GM23248 (cell line): ENCODE measurements at regions not wholly inside any gene's neighbourhood (a gene's known extent, or its start where the extent isn't known, plus 50 kb on each side); places are given as distances from the start of the nearest gene placed in this dataset.

Experiments used
- DNase-seq: peaks from one replicate; pipeline ENCODE4 v3.0.0-alpha.2; 2015
- H2AFZ ChIP-seq: fragments of 200-600 bp; sonication (generic); 2 replicates; pipeline ENCODE4 v1.6.1; 2016; ENCODE audit warnings: antibody characterized with exemption
- H3F3A ChIP-seq: fragments of 200-600 bp; sonication (generic); 2 replicates; pipeline ENCODE4 v1.6.1; 2016; ENCODE audit warnings: mild to moderate bottlenecking, antibody characterized with exemption, mixed run types; ENCODE audit not compliant: insufficient read depth
- H3K27ac ChIP-seq: fragments of 200-600 bp; sonication (generic); 2 replicates; pipeline ENCODE4 v1.5.1; 2016; ENCODE audit warnings: mild to moderate bottlenecking
- H3K27me3 ChIP-seq: fragments of 200-600 bp; sonication (generic); replicated peaks from 2 replicates; pipeline ENCODE4 v1.6.1; 2016; ENCODE audit warnings: mild to moderate bottlenecking; ENCODE audit not compliant: insufficient read depth
- H3K36me3 ChIP-seq: fragments of 200-600 bp; sonication (generic); 2 replicates; pipeline ENCODE4 v1.6.1; 2016; ENCODE audit warnings: low read depth, mild to moderate bottlenecking
- H3K4me1 ChIP-seq: fragments of 200-600 bp; sonication (generic); 2 replicates; pipeline ENCODE4 v1.6.1; 2016; ENCODE audit warnings: mild to moderate bottlenecking; ENCODE audit not compliant: insufficient read depth
- H3K4me2 ChIP-seq: fragments of 200-600 bp; sonication (generic); one replicate; pipeline ENCODE4 v1.6.1; 2016; ENCODE audit warnings: mild to moderate bottlenecking; ENCODE audit not compliant: unreplicated experiment
- H3K4me3 ChIP-seq: fragments of 200-600 bp; sonication (generic); 2 replicates; pipeline ENCODE4 v1.5.1; 2016; ENCODE audit warnings: mild to moderate bottlenecking
- H3K79me2 ChIP-seq: fragments of 200-600 bp; sonication (generic); 2 replicates; pipeline ENCODE4 v1.6.1; 2016; ENCODE audit warnings: mild to moderate bottlenecking; ENCODE audit not compliant: insufficient read depth
- H3K9ac ChIP-seq: fragments of 200-600 bp; sonication (generic); 2 replicates; pipeline ENCODE4 v1.6.1; 2016; ENCODE audit warnings: mild to moderate bottlenecking
- H3K9me2 ChIP-seq: fragments of 200-600 bp; sonication (generic); 2 replicates; pipeline ENCODE4 v1.6.1; 2016; ENCODE audit warnings: mixed run types, mild to moderate bottlenecking, moderate library complexity; ENCODE audit not compliant: insufficient read depth
- H3K9me3 ChIP-seq: fragments of 200-600 bp; sonication (generic); one replicate; pipeline ENCODE4 v1.6.1; 2017; ENCODE audit warnings: low read depth
- H4K20me1 ChIP-seq: fragments of 200-600 bp; sonication (generic); 2 replicates; pipeline ENCODE4 v1.6.0; 2016; ENCODE audit not compliant: insufficient read depth
- EZH2 ChIP-seq: fragments of 200-600 bp; sonication (generic); IDR thresholded peaks from 2 replicates; pipeline ENCODE4 v1.6.1; 2018; ENCODE audit warnings: antibody characterized with exemption, mild to moderate bottlenecking; ENCODE audit not compliant: insufficient read depth, poor library complexity, severe bottlenecking
- EZH2phosphoT487 ChIP-seq: fragments of 200-600 bp; sonication (generic); IDR thresholded peaks from 2 replicates; pipeline ENCODE4 v1.6.1; 2018; ENCODE audit warnings: antibody characterized with exemption, moderate library complexity, mild to moderate bottlenecking, low read depth; ENCODE audit not compliant: insufficient read depth
- WGBS, 2 experiments: methylation state at CpG; one replicate each; pipeline ENCODE4 v1.1.6; 2015 to 2017; ENCODE audit warnings: low lambda C conversion rate in 2 of 2, low coverage in 1 of 2; ENCODE audit errors: missing lambda C conversion rate in 2 of 2; 5-methylcytosine and 5-hydroxymethylcytosine counted together
- in situ Hi-C: fragments of 300-500 bp; cut with MboI; formaldehyde crosslinking; loops from 2 replicates; pipeline ENCODE4 v1.15.0; 2020

DNA sequence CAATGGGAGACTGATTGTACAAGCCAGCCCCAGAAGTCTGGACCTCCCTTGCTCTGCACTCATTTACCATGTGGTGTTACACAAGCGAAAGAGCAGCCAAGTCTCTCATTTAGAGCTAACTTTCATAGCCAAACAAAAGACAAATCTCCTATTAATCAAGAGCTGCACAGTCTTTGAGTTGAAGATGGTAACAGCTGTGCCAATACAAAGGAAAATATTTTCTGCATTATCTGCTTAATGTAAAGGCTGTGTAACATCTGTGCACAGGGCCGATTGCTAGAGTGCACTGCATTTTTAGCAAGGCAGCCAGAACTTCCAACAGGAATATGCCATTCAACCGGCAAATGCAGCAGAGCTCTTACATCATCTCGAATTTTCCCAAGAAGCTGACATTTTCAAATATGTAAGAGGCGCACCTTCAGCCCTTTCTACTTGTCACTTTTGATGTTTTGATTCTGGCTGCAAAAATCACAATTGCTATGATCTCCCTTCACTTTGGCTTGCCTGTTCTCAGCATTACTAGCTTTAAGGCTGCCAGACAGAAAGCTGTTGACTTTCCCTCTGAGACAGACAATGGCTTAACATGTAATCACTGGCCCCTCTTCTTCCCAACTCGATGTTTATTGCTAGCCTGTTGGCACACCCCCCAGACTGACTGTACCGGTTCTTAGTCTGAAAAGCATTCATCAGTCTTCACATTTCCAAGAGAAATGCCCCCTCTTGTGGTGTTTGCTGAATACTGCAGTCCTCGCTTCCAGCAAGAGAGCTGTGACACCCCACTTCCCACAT lies 96.9 kb upstream of the TANK start:
- no peaks in the 10 kb centered on the region for H3K36me3 ChIP-seq
- H2AFZ ChIP-seq = peak overlapping the region; percentile 17
- 0 out of 2 replicates have a peak overlapping the region, but pooled peaks have one; percentile 4 for H3K9ac ChIP-seq
- no peaks in the 10 kb centered on the region for H4K20me1 ChIP-seq
- H3F3A ChIP-seq = no peaks in the 10 kb centered on the region
- in situ Hi-C loops = no loop called here
- H3K9me3 ChIP-seq = no peaks in the 10 kb centered on the region
- peaks cover 8% of the 10 kb centered on the region for H3K4me1 ChIP-seq
- WGBS, 2 experiments = 5 to 9% methylated on average over 8 of the region's 8 CpGs
- no peaks in the 10 kb centered on the region for H3K27me3 ChIP-seq
- no peak for TF ChIP-seq EZH2phosphoT487
- TF ChIP-seq EZH2 = no peak
- no peak overlapping the region for H3K27ac ChIP-seq
- peak; percentile 90 for DNase-seq
- H3K4me2 ChIP-seq = peak overlapping the region; percentile 64
- peak overlapping the region; percentile 19; the same call in 1 of the 2 replicates for H3K4me3 ChIP-seq
- H3K9me2 ChIP-seq = no peaks in the 10 kb centered on the region
- H3K79me2 ChIP-seq = no peaks in the 10 kb centered on the region

DNA sequence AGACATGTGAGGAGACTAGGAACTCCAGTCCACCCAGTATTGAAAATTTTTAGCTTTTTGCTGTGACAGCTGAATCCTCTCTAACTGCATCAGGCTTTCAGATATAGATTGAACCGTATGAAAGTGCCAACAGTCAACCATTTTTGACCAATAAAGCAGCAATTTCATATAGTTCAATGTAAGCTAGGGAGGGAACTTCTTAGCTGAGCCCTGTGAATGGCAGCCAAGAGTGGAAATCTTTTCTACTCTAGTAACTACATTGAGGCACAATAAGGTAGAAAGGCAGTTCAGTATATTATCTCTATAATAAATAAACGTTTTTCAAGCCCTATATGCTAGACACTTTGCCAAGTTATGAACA lies 96.3 kb upstream of the TANK start:
- no peak overlapping the region for H3K4me2 ChIP-seq
- TF ChIP-seq EZH2 (no peak), EZH2phosphoT487 (no peak)
- no peak overlapping the region for H3K4me3 ChIP-seq
- H3K9ac ChIP-seq = no peak overlapping the region
- no peaks in the 10 kb centered on the region for H3K36me3 ChIP-seq
- no peaks in the 10 kb centered on the region for H3K27me3 ChIP-seq
- H3K79me2 ChIP-seq = no peaks in the 10 kb centered on the region
- in situ Hi-C loops = no loop called here
- WGBS, 2 experiments = 1 to 3% methylated on average over 2 of the region's 2 CpGs
- H3K9me2 ChIP-seq = no peaks in the 10 kb centered on the region
- no peaks in the 10 kb centered on the region for H4K20me1 ChIP-seq
- H3K27ac ChIP-seq = no peak overlapping the region
- peaks cover 8% of the 10 kb centered on the region for H3K4me1 ChIP-seq
- peak overlapping the region; percentile 17 for H2AFZ ChIP-seq
- DNase-seq = no peak
- H3K9me3 ChIP-seq = no peaks in the 10 kb centered on the region
- no peaks in the 10 kb centered on the region for H3F3A ChIP-seq

DNA sequence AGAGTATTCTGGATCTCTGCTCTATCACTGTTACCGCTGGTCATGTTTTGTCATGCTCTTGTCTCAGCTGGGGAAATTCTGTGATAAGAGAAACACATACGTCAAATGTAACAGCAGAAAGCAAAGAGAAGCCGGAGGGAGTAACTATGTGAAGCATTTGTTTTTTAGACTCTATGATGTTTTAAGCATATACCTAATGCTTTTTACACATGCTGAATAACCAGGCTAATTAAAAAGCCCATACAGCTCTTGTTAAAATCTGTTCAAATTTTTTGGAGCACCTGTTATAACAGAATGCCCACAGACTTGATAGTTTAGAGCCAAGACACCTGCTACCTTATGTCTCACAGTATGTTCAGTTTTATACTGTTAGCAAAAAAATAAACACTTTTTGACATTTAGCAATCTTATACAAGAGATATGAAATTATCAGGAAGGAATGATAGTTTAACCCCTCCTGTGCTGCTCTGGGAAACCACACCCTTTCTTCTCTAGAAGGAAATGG lies 92.3 kb upstream of the TANK start:
- no peak overlapping the region for H2AFZ ChIP-seq
- no peaks in the 10 kb centered on the region for H3K9me3 ChIP-seq
- H3K9me2 ChIP-seq = no peaks in the 10 kb centered on the region
- DNase-seq = no peak
- H3K27ac ChIP-seq = no peak overlapping the region
- H3K27me3 ChIP-seq = no peaks in the 10 kb centered on the region
- H3K4me3 ChIP-seq = no peak overlapping the region
- H3K36me3 ChIP-seq = no peaks in the 10 kb centered on the region
- no peak overlapping the region for H3K9ac ChIP-seq
- WGBS, 2 experiments = 75 to 85% methylated on average over 3 of the region's 3 CpGs
- H4K20me1 ChIP-seq = no peaks in the 10 kb centered on the region
- in situ Hi-C loops = no loop called here
- peaks cover 7% of the 10 kb centered on the region for H3K4me1 ChIP-seq
- no peak for TF ChIP-seq EZH2
- TF ChIP-seq EZH2phosphoT487 = no peak
- no peak overlapping the region for H3K4me2 ChIP-seq
- no peaks in the 10 kb centered on the region for H3F3A ChIP-seq
- H3K79me2 ChIP-seq = no peaks in the 10 kb centered on the region

DNA sequence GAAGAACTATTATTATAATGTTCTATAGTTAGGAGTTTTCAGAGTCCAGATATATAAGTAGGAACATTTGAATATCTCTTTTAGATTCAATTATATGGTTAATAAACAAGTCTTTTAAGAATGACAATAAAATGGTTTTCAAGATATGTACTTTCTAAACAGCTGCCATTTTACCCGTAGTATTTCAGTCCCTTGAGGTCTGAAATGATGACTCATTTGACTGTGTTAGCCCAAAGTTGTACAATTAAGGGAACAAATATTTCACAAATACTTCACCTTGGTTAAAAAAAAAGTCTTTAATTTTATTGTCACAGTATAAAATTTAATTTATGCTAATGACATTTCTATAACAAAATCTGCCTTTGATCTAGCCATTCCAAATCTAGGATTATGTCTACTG lies 91.6 kb upstream of the TANK start:
- no peak overlapping the region for H3K4me3 ChIP-seq
- no peaks in the 10 kb centered on the region for H3K79me2 ChIP-seq
- H3K9ac ChIP-seq = no peak overlapping the region
- no peaks in the 10 kb centered on the region for H3F3A ChIP-seq
- H3K9me3 ChIP-seq = no peaks in the 10 kb centered on the region
- TF ChIP-seq EZH2 = no peak
- no peak for TF ChIP-seq EZH2phosphoT487
- no peaks in the 10 kb centered on the region for H4K20me1 ChIP-seq
- no peak overlapping the region for H3K27ac ChIP-seq
- peak; percentile 52 for DNase-seq
- in situ Hi-C loops = no loop called here
- H3K4me1 ChIP-seq = no peaks in the 10 kb centered on the region
- peak overlapping the region; percentile 38; the same call in 1 of the 2 replicates for H2AFZ ChIP-seq
- 21 to 32% methylated on average over 1 of the region's 1 CpG for WGBS, 2 experiments
- H3K27me3 ChIP-seq = no peaks in the 10 kb centered on the region
- H3K36me3 ChIP-seq = no peaks in the 10 kb centered on the region
- no peak overlapping the region for H3K4me2 ChIP-seq
- H3K9me2 ChIP-seq = no peaks in the 10 kb centered on the region
